Loucy (cell line): ENCODE measurements at regions not wholly inside any gene's neighbourhood (a gene's known extent, or its start where the extent isn't known, plus 50 kb on each side); places are given as distances from the start of the nearest gene placed in this dataset.

Experiments
- H2AFZ ChIP-seq: fragments of 200-600 bp; sonication (generic); 2 replicates; pipeline ENCODE4 v1.6.0; 2016; ENCODE audit warnings: antibody characterized with exemption, mild to moderate bottlenecking, low read length, moderate library complexity
- H3F3A ChIP-seq: fragments of 200-600 bp; 2 replicates; pipeline ENCODE4 v1.6.0; 2016; ENCODE audit warnings: antibody characterized with exemption, low read depth, mild to moderate bottlenecking
- H3K27me3 ChIP-seq: fragments of 200-600 bp; sonication (generic); 2 replicates; pipeline ENCODE4 v1.6.1; 2014; ENCODE audit warnings: low read length, mild to moderate bottlenecking; ENCODE audit not compliant: insufficient read depth, poor library complexity, severe bottlenecking
- H3K36me3 ChIP-seq: fragments of 200-600 bp; sonication (generic); 2 replicates; pipeline ENCODE4 v1.6.1; 2016; ENCODE audit warnings: low read length; ENCODE audit not compliant: insufficient read depth
- H3K4me1 ChIP-seq: fragments of 200-600 bp; sonication (generic); 2 replicates; pipeline ENCODE4 v1.5.1; 2014; ENCODE audit warnings: low read length, mild to moderate bottlenecking; ENCODE audit not compliant: insufficient read depth, poor library complexity, severe bottlenecking
- H3K4me2 ChIP-seq: fragments of 200-600 bp; sonication (generic); 2 replicates; pipeline ENCODE4 v1.6.0; 2014; ENCODE audit warnings: antibody characterized with exemption, low read length, low read depth, mild to moderate bottlenecking; ENCODE audit not compliant: poor library complexity, severe bottlenecking
- H3K4me3 ChIP-seq: fragments of 200-600 bp; sonication (generic); 2 replicates; pipeline ENCODE4 v1.5.1; 2014; ENCODE audit warnings: low read length, mild to moderate bottlenecking, mixed read lengths; ENCODE audit not compliant: poor library complexity, severe bottlenecking
- H3K79me2 ChIP-seq: fragments of 200-600 bp; sonication (generic); 2 replicates; pipeline ENCODE4 v1.6.1; 2014; ENCODE audit warnings: low read length; ENCODE audit not compliant: insufficient read depth
- H3K9ac ChIP-seq: fragments of 200-600 bp; sonication (generic); 2 replicates; pipeline ENCODE4 v1.6.0; 2014; ENCODE audit warnings: mild to moderate bottlenecking, low read depth, low read length, moderate library complexity; ENCODE audit not compliant: poor library complexity, severe bottlenecking
- H3K9me2 ChIP-seq: fragments of 200-600 bp; sonication (generic); replicated peaks from 2 replicates; pipeline ENCODE4 v1.6.1; 2016; ENCODE audit warnings: low read depth, low read length, mixed read lengths
- H3K9me3 ChIP-seq: fragments of 200-600 bp; sonication (generic); 2 replicates; pipeline ENCODE4 v1.6.1; 2014; ENCODE audit warnings: mild to moderate bottlenecking, antibody characterized with exemption, low read length, low read depth; ENCODE audit not compliant: insufficient read depth
- H4K20me1 ChIP-seq: fragments of 200-600 bp; sonication (generic); 2 replicates; pipeline ENCODE4 v1.6.0; 2014; ENCODE audit warnings: antibody characterized with exemption, low read length, mild to moderate bottlenecking; ENCODE audit not compliant: insufficient read depth, poor library complexity, severe bottlenecking
- CTCF ChIP-seq: fragments of 200-600 bp; sonication (generic); conservative IDR thresholded peaks from 2 replicates; pipeline ENCODE4 v1.5.1; 2014; ENCODE audit warnings: mild to moderate bottlenecking, antibody characterized with exemption, low read length
- EZH2phosphoT487 ChIP-seq: fragments of 200-600 bp; IDR thresholded peaks from 2 replicates; pipeline ENCODE4 v1.6.1; 2018; ENCODE audit warnings: antibody characterized with exemption, mild to moderate bottlenecking, moderate library complexity, borderline replicate concordance

GRCh38 chr14:76643887-76644286 is 117.4 kb upstream of the VASH1 start:
- TF ChIP-seq CTCF, result no peak
- no peak for TF ChIP-seq EZH2phosphoT487
- Histone ChIP-seq H3K27me3 (no peaks in the 10 kb centered on the region), H3K4me1 (no peaks in the 10 kb centered on the region), H3F3A (no peaks in the 10 kb centered on the region), H3K79me2 (no peaks in the 10 kb centered on the region), H3K36me3 (no peaks in the 10 kb centered on the region), H3K4me2 (no peak overlapping the region), H3K9me2 (no peaks in the 10 kb centered on the region), H4K20me1 (no peaks in the 10 kb centered on the region), H3K4me3 (no peak overlapping the region), H3K9me3 (no peaks in the 10 kb centered on the region), H3K9ac (no peak overlapping the region), H2AFZ (no peak overlapping the region)

- Histone ChIP-seq H3K36me3 (no peaks in the 10 kb centered on the region), H2AFZ (peak overlapping the region; percentile 68), H3K9ac (no peak overlapping the region), H4K20me1 (no peaks in the 10 kb centered on the region), H3K4me1 (no peaks in the 10 kb centered on the region), H3K9me2 (no peaks in the 10 kb centered on the region), H3K4me2 (no peak overlapping the region), H3F3A (no peaks in the 10 kb centered on the region), H3K27me3 (no peaks in the 10 kb centered on the region), H3K4me3 (no peak overlapping the region), H3K9me3 (no peaks in the 10 kb centered on the region), H3K79me2 (no peaks in the 10 kb centered on the region)
- TF ChIP-seq CTCF (peak; percentile 77), EZH2phosphoT487 (no peak)
Measured at GRCh38 chr14:76644855-76645518, 116.3 kb upstream of the VASH1 start.

DNA sequence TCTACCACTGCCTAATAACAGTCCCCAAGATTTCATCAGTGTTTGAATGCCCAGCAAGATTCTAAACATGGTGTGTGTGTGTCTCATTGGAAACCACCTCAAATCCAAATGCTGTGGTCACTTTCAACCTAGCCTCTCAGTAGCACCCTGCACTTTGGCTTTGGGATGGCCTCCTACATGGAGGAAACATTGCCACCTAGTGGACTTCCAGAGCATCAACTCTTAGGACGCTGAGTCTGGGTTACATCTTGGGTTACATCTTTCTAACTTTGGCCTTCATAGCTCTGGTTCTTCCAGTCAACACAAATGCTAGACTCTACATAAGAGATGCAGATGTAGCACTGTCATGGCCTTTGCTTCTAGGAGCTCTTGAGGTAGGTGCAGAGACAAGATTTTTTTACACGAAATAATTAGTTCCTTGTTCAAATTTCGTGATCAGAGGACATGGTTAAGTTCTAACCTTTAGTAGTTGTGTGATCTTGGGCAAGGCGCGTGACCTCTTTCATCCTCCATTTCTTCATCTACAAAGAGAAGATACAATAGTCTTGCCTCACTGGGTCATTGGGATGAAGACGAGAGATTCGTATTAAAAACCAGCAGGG is 113.5 kb upstream of the VASH1 start:
- Histone ChIP-seq H3K9ac (no peak overlapping the region), H3K36me3 (no peaks in the 10 kb centered on the region), H3K4me1 (no peaks in the 10 kb centered on the region), H3K9me2 (no peaks in the 10 kb centered on the region), H3K4me2 (no peak overlapping the region), H2AFZ (no peak overlapping the region; the same call in 1 of the 2 replicates), H3K27me3 (no peaks in the 10 kb centered on the region), H3K79me2 (no peaks in the 10 kb centered on the region), H4K20me1 (no peaks in the 10 kb centered on the region), H3K4me3 (no peak overlapping the region), H3F3A (no peaks in the 10 kb centered on the region), H3K9me3 (no peaks in the 10 kb centered on the region)
- TF ChIP-seq CTCF, result peak; percentile 90
- TF ChIP-seq EZH2phosphoT487, result no peak
